ENCODE measurements at regions not wholly inside any gene's neighbourhood (a gene's known extent, or its start where the extent isn't known, plus 50 kb on each side); places are given as distances from the start of the nearest gene placed in this dataset.
"Not testable (repeated sequence)": the region's sequence is repeated elsewhere in the genome, so short reads cannot be mapped to it uniquely, and the experiment has no call there.

DNA sequence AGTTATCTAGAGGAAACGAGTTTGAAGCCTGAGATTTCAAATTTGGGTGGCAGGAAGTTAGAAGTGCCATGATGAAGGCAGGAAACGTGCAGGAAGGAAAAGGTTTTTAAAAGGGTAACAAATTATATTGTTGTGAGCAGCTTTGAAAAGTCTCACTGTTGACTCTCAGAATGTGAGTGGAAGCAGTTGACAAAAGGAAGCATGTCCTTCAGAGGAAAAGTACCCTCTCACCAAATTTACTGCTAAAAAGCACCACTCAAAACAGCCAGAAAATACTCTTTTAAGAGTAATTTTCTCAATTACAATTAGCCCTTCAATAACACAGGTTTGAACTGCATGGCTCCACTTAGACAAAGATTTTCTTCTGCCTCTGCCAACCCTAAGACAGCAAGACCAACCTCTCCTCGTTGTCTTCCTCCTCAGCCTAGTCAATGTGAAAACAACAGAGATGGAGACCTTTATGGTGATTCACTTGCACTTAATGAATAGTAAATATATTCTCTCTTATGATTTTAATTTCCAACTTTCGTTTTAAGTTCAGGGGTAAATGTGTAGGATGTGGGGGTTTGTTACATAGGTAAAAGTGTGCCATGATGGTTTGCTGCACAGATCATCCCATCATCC, 117.1 kb upstream of the LIPC start:
- DNase-seq (ENCODE audit: low read depth): no peak
- no peak overlapping the region for H3K4me3 ChIP-seq (ENCODE audit: low read depth, low read length)

DNA sequence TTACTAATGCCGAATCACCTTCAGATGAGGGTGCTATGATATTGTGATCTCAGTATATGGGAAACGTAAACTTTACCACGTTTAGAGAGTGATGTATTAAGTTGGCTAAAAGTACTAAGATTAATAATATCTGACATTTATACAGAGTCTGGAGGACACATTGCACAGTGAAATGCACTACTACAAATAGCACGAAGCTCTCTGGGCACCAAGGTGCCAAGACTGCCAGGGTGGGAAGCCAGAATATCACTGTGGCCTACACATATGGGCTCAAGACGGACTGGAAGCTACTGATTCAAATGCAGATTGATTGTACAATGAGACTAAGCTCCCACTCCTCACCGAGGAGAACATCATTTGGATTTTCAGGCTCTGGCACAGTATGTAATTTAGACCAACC, 113.3 kb upstream of the LIPC start:
- no peak for DNase-seq (ENCODE audit: low read depth)
- no peak overlapping the region for H3K4me3 ChIP-seq (ENCODE audit: low read depth, low read length)

DNA sequence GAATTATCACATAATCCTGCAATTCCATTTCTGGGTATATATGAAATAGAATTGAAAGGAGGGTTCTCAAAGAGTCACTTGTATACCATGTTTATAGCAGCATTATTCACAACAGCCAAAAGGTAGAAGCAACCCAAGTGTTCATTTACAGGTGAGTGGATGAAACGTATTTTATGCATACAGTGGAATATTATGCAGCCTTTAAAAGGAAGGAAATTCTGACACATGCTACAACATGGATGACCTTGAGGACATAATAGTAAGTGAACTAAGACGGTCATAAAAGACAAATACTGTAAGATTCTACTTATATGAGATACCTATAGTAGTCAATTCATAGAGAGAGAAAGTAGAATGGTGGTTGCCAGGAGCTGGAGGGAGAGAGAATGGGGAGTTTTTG, 110.8 kb upstream of the LIPC start:
- DNase-seq (ENCODE audit: low read depth): no peak
- no peak overlapping the region for H3K4me3 ChIP-seq (ENCODE audit: low read depth, low read length)

DNA sequence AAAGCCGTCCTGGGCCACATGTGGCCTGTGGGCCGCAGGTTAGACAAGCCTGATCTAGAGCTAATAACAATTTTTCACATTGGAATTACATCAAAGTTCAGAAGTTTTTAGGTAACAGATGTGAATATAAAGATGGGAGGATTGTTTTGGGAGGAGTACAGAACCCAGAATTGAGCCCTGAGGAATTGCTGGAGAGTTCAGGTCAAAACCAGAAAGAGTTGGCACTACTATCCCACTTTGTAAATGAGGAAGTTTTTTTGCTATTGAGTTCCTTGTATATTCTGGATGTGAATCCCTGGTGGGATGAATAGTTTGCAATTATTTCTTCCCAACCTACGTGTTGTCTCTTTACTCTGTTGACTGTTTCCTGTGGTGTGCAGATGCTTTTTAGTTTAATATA, 109.5 kb upstream of the LIPC start:
- DNase-seq (ENCODE audit: low read depth): no peak
- H3K4me3 ChIP-seq (ENCODE audit: low read depth, low read length): no peak overlapping the region

DNA sequence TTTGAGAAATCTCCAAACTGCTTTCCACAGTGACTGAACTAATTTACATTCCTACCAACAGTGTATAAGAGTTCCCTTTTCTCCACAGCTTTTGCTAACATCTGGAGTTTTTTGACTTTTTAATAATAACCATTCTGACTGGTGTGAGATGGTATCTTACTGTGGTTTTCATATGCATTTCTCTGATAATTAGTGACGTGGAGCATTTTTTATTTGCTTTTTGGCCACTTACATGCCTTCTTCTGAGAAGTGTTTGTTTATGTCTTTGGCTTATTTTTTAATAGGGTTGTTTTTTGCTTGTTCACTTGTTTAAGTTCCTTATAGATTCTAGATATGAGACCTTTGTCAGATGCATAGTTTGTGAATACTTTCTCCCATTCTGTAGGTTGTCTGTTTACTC, 108.5 kb upstream of the LIPC start:
- DNase-seq (ENCODE audit: low read depth); H3K4me3 ChIP-seq (ENCODE audit: low read depth, low read length): not testable (repeated sequence)

DNA sequence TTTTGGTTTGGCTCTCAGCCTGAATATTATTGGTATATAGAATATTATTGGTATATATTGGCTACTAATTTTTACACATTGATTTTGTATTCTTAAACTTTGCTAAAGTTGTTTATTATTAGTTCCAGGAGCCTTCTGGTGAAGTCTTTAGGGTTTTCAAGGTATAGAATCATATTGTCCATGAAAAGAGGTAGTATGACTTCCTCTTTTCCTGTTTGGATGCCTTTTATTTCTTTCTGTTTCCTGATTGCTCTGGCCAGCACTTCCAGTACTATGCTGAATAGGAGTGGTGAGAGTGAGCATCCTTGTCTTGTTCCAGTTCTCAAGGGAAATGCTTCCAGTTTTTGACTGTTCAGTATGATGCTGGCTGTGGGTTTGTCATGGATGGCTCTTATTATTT, 107.3 kb upstream of the LIPC start:
- H3K4me3 ChIP-seq (ENCODE audit: low read depth, low read length): no peak overlapping the region
- no peak for DNase-seq (ENCODE audit: low read depth)

DNA sequence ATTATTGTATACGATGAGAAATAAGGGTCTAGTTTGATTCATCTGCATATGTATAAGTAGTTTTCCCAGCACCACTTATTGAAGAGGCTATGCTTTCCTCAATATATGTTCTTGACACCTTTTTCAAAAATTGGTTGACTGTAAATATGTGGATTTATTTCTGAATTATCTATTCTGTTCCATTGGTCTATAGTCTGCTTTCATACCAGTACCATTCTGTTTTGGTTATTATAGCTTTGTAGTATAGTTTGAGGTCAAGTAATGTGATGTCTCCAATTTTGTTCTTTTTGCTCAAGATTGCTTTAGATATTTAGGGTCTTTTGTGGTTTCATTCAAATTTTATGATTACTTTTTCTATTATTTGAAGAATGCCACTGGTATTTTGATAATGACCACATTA, 103.8 kb upstream of the LIPC start:
- no peak for DNase-seq (ENCODE audit: low read depth)
- no peak overlapping the region for H3K4me3 ChIP-seq (ENCODE audit: low read depth, low read length)

DNA sequence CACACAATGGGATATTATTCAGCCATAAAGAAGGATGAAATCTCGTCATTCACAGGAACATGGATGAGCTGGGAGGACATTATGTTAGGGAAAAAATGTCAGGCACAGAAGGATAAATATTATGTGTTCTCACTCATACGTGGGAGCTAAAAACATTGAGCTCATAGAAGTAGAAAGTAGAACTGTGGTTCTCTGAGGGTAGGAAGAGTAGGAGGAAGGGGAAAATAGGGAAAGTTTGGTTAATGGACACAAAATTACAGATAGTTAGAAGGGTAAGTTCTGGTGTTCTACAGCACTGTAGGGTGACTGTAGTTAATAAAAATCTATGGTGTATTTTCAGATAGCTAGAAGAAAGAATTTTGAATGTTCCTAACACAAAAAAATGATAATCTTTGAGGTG, 102.6 kb upstream of the LIPC start:
- DNase-seq (ENCODE audit: low read depth): no peak
- no peak overlapping the region for H3K4me3 ChIP-seq (ENCODE audit: low read depth, low read length)

DNA sequence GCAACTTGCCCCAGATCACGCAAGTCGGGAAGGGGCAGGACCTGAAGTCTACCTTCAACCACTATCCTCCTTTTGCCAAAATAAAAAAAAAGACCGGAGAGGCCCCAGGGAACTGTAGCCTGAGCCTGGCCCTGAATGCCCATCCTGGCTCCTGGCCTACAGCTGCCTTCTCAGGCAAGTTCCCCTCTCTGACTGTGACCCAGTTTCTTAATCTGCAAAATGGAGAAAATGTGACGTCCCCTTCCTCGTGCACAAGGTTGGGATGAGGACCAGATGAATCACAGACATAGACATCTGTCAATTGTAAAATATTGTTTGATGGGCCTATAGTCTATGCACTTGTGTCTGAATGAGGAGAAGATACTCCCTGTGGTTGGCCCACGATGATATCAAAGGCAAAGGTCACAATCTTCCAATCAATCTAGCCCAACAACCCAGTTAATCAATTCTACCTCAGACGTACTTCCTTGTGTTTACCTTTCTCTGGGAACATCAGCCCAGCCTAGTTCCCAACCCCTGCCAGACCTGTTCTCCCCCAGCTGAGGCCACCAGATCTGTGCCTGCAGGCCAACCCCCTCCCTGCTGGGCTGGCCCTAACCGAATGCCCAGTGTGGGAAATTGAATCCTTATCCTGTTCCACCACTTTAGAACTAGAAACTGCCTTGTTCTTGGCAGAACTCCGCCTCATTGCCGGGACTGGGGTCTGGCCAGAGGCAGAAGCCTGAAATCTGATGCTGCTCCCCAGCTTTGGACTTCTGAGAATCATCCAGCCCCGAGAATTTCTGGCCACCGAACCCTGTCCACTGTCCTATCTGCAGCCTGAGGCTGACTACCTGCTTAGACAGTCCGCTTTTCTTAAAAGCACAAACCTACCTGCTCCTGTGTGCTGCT, 101.8 kb upstream of the LIPC start:
- DNase-seq (ENCODE audit: low read depth): no peak
- H3K4me3 ChIP-seq (ENCODE audit: low read depth, low read length): no peak overlapping the region

DNA sequence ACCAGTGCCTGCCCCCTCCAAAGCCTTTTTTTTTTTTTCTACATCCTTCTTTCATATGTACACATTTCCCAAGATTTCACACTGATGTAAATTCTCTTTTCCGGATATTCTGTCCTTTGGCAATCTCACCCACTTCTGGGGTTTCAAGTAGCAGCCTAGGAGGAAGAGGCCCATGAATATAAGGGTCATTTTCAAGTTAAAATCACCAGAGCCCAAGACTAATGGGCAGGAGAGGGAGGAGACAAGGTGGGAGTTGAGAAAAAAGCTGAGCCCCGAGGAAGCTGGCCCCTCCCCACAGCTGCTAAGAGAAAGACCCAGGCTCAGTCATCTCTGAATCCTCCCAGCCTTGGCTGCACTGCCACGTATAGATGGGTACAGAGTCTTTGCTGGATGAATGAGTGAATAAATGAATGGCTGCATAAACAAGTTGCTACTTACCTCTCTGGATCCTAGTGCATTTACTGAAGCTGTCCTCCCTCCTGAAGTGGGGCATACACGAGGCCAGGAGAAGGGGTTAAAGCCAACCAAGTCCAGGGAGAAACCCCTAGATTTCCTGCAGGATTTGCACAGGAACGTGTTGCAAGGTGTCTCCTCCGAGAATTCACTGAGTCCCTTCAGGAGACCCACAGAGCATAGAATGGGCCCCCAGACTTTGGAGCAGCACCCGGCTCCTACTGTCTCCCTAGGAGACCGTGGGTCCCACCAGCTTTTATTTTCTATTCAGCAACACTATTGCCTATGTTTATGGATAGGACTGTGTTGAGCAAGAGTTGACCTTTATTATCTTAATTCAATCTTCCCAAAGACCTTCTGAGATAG, 100.8 kb upstream of the LIPC start:
- DNase-seq (ENCODE audit: low read depth): no peak
- no peak overlapping the region for H3K4me3 ChIP-seq (ENCODE audit: low read depth, low read length)

DNA sequence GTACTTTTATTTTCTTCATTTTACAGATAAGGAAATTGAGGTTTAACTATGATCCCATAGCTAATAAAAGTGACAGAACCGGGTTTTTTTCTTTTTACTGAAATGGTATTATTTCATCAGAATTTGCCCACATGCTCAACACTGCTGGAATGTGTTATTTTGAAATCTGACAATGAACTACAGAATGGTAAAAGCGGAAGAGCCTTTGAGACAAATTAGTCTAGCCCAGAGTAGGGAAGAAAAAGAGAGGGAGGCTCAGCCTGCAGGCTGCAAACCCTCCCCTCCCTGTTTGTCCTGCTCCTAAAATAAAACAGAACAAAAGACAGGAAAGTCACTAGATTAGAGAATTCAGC, 100.3 kb upstream of the LIPC start:
- DNase-seq (ENCODE audit: low read depth): no peak
- H3K4me3 ChIP-seq (ENCODE audit: low read depth, low read length): no peak overlapping the region

DNA sequence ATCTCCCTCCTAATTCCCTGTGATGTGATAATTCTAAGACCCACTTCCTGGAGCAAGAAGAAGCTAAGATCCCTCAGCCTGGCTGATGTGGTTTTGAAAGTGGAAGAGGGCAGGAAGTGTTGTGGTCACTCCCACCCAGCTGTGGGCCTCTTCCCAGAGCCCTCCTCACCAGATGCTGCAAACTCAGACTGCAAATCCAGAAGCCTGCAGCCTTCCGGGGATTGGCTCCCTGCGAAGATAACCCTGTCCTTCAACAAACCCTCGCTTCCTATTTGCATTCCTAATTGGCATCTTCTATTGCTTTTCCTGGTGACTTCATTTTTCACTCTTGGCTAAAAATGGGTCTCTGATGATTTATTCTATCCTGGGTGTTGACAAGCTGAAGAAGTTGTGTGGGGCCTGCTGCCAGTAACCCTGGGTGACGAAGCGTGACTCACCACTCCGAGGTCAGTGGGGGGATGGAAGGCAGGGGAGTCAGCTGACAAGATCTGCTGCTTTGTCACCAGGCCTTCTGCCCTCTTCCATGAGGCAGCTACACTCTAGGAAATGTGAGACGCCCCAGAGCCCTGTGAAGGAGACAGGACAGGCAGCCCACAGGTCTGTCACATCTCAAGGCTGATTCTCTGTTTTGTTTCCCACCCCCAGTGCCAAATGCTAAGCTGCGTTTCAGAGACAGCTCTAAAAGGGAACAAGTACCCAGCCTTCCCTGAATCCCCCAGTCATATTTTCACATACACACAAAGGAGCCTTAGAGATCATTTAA, 99.7 kb upstream of the LIPC start:
- H3K4me3 ChIP-seq (ENCODE audit: low read depth, low read length): no peak overlapping the region

DNA sequence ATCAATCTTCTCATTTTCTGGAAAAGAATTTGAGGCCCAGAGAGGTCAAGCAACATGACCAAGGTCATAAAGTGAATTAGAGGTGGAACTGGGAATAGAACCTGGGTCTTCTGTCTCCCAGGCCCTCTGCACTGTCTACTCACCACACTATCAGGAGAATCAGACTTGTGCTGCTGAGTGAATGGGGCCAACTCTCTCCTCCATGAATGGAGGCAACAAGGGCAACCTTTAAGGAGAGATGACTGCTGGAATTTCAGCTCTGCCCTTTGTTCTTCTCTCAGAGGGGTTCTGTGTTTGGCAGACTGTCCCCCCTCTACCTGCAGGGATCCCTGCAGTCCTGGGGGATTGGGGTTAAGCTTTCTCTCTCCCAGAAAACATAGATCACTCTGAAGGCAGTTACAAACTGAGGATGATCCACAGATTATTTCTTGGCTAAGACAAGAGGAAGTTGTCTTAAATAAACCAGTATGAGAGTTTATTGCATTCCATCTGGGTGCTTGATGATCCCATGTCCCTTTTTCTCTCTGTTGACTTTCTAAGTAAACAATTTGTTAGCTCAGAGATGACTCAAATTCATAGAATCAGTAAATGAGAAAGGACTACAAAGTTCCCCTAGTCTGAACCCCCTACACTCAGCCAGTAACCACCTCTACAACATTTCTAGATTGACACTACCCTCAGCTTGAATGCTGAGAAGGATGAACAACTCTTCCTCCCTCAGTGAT, 99.0 kb upstream of the LIPC start:
- H3K4me3 ChIP-seq (ENCODE audit: low read depth, low read length): no peak overlapping the region
- peak; percentile 52 for DNase-seq (ENCODE audit: low read depth)

More for the DNA sequence above, 99.7 kb upstream of the LIPC start:
- peak; percentile 99 for DNase-seq (ENCODE audit: low read depth)

DNA sequence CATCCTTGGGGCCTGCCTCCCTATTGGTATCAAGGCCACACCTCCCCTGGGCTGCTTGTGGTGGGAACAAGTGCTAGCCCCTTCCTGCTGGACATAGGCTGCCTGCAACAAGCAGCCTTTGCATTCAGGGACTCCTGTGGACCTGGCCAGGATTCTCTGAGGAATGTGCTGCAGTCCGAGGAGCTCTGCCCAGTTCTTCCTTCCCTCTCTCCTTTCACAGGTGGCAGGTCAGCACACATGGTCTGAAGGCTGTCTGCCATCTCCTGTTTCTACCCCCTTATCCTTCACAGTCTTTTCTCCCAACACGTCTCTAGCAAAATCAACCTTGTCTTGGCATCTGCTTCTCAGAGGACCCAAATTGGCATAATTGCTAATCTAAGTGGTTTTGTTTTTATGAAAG, 97.0 kb upstream of the LIPC start:
- H3K4me3 ChIP-seq (ENCODE audit: low read depth, low read length): no peak overlapping the region
- DNase-seq (ENCODE audit: low read depth): no peak

DNA sequence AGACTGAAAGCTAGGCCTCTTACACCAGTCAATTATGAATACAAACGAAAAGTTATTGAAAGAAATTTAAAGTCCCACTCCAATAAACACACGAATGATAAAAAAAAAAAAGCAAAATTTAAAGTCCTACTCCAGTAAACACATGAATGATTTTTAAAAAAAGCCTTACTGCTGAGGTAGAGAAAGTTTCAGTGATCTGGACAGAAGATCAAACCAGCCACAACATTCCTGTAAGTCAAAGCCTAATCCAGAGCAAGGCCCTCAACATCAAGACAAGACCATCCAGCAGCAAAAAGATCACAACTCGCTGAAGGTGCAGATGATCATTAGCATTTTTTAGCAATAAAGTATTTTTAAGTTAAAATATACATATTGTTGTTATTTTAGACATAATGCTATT, 95.6 kb upstream of the LIPC start:
- no peak overlapping the region for H3K4me3 ChIP-seq (ENCODE audit: low read depth, low read length)
- no peak for DNase-seq (ENCODE audit: low read depth)

DNA sequence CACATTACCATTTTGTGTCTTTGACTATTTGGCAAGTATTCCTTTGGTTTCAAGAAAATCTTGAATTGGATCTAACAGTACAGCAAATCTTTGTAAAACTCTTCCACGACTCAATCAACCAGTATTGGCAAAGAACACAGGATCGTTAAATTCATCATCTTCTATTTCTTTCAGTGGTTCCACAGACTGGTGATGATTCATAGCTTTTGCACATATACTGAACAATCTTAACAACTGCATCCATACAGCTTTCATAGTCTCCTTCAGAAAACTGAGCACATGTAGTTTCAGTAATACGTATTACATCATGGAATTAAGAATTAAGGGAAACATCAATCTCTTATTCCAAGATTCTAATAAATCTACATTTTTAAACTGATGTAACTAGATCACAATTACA, 91.6 kb upstream of the LIPC start:
- no peak overlapping the region for H3K4me3 ChIP-seq (ENCODE audit: low read depth, low read length)
- DNase-seq (ENCODE audit: low read depth): peak; percentile 39

DNA sequence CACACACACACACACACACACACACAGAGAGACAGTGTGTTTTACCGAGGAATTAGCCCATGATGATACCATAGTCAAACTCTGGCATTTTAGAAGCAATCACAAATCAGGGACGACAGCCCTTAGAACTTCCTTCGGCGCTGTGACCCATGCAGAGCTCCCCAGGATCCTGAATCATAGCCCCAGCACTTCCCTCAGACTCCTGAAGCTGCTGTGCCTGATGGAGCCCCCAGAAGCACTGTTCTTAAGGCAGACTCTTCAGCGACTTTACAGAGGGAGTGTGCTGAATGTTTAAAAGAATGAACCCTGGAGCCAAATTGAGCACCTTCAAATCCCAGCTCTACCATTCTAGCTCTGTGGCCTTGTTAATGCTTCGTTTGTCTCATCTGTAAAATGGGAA, 89.3 kb upstream of the LIPC start:
- no peak for DNase-seq (ENCODE audit: low read depth)
- H3K4me3 ChIP-seq (ENCODE audit: low read depth, low read length): no peak overlapping the region

DNA sequence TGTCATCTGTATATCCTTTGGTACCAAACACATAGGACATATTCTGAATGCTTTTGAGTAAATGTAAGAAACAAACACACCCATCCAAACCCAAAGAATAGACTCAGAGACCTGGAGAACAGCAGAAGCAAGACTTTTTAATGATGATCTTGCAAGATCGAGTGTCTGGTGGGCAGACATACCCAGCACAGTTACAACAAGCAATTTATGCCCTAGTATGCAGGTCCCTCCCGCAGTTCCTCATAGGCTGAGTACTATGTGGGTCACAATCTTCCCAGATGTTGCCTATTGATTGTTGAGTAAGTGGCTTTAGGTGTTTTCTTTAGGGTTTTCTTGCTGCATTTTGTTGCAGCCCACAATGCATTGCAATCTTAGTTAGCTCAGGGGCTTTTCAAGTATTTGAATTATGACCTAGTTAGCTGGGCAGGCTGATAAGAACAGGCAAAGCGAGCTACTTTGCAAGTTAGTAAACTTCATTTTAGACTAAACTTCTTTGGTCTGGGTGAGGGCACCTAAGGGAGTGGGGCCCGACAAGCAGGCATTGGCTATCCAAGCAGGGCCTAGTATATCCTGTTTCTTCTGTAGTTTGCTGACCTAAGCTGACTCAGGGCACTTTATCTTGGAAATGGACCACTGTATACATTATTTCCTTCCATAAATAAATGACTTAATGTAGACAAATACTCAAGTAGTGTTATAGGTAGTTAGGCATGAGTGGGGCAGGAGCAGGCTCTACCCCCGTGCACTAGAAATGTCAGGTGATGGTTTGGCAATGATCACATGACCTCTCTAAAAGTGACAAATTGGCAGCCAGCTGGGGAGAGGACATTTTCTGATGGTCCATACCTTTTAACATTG, 87.3 kb upstream of the LIPC start:
- H3K4me3 ChIP-seq (ENCODE audit: low read depth, low read length): no peak overlapping the region
- no peak for DNase-seq (ENCODE audit: low read depth)

All from skeletal muscle cell (primary cell).